ENCODE measurements at regions not wholly inside any gene's neighbourhood (a gene's known extent, or its start where the extent isn't known, plus 50 kb on each side); places are given as distances from the start of the nearest gene placed in this dataset.

DNA sequence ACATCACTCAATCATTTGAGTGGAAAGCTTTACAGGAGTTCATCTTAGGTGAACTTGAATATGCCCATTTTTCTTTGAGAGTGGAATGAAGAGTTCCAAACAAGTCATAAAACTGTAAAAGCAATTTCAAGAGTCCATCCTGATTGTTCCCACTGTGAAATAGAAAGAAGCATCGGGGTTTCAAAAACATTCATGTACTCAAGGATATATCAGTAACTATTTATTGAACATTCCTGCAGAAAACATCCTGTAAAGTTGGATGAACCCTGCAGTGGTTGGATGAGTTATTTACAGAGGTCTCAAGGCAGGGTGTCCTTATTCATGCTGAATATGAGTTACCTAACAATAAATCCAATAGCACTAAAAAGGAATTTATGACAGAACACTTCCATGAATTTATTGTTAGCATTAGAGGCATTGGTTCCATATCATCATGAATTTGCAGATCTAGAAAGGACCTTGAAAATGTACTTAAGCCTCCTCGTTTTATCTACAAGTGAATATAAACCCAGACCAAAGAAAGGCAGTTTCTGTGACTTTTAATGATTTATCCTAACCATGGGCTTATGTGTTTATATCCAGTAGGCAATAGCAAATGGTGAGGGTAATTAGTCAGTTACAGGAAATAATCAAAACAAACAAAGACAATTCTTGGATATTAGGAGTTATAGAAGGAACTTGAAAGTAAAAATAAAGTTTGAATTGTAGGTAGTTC, 361.9 kb upstream of the KCNMB2 start:
- TF ChIP-seq, protein P1, sequence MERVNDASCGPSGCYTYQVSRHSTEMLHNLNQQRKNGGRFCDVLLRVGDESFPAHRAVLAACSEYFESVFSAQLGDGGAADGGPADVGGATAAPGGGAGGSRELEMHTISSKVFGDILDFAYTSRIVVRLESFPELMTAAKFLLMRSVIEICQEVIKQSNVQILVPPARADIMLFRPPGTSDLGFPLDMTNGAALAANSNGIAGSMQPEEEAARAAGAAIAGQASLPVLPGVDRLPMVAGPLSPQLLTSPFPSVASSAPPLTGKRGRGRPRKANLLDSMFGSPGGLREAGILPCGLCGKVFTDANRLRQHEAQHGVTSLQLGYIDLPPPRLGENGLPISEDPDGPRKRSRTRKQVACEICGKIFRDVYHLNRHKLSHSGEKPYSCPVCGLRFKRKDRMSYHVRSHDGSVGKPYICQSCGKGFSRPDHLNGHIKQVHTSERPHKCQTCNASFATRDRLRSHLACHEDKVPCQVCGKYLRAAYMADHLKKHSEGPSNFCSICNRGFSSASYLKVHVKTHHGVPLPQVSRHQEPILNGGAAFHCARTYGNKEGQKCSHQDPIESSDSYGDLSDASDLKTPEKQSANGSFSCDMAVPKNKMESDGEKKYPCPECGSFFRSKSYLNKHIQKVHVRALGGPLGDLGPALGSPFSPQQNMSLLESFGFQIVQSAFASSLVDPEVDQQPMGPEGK (CRISPR knock-in tag; IDR thresholded peaks at IDR 0.05; ENCODE audit: borderline replicate concordance), result no peak
- TF ChIP-seq, protein P2, sequence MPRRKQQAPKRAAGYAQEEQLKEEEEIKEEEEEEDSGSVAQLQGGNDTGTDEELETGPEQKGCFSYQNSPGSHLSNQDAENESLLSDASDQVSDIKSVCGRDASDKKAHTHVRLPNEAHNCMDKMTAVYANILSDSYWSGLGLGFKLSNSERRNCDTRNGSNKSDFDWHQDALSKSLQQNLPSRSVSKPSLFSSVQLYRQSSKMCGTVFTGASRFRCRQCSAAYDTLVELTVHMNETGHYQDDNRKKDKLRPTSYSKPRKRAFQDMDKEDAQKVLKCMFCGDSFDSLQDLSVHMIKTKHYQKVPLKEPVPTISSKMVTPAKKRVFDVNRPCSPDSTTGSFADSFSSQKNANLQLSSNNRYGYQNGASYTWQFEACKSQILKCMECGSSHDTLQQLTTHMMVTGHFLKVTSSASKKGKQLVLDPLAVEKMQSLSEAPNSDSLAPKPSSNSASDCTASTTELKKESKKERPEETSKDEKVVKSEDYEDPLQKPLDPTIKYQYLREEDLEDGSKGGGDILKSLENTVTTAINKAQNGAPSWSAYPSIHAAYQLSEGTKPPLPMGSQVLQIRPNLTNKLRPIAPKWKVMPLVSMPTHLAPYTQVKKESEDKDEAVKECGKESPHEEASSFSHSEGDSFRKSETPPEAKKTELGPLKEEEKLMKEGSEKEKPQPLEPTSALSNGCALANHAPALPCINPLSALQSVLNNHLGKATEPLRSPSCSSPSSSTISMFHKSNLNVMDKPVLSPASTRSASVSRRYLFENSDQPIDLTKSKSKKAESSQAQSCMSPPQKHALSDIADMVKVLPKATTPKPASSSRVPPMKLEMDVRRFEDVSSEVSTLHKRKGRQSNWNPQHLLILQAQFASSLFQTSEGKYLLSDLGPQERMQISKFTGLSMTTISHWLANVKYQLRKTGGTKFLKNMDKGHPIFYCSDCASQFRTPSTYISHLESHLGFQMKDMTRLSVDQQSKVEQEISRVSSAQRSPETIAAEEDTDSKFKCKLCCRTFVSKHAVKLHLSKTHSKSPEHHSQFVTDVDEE (CRISPR knock-in tag; IDR thresholded peaks at IDR 0.05), result no peak
- TF ChIP-seq ISL1 (CRISPR knock-in tag; IDR thresholded peaks at IDR 0.05), result no peak
- no peak for TF ChIP-seq PPARA (CRISPR knock-in tag; IDR thresholded peaks at IDR 0.05; ENCODE audit: borderline replicate concordance)
- TF ChIP-seq, protein P3, sequence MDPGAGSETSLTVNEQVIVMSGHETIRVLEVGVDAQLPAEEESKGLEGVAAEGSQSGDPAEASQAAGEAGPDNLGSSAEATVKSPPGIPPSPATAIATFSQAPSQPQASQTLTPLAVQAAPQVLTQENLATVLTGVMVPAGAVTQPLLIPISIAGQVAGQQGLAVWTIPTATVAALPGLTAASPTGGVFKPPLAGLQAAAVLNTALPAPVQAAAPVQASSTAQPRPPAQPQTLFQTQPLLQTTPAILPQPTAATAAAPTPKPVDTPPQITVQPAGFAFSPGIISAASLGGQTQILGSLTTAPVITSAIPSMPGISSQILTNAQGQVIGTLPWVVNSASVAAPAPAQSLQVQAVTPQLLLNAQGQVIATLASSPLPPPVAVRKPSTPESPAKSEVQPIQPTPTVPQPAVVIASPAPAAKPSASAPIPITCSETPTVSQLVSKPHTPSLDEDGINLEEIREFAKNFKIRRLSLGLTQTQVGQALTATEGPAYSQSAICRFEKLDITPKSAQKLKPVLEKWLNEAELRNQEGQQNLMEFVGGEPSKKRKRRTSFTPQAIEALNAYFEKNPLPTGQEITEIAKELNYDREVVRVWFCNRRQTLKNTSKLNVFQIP (CRISPR knock-in tag; IDR thresholded peaks at IDR 0.05; ENCODE audit: borderline replicate concordance, low read depth), result no peak
- no peak for TF ChIP-seq ARNTL (CRISPR knock-in tag; IDR thresholded peaks at IDR 0.05; ENCODE audit: borderline replicate concordance, low read depth)
- TF ChIP-seq RARB (CRISPR knock-in tag; IDR thresholded peaks at IDR 0.05), result no peak
- TF ChIP-seq, protein P4, sequence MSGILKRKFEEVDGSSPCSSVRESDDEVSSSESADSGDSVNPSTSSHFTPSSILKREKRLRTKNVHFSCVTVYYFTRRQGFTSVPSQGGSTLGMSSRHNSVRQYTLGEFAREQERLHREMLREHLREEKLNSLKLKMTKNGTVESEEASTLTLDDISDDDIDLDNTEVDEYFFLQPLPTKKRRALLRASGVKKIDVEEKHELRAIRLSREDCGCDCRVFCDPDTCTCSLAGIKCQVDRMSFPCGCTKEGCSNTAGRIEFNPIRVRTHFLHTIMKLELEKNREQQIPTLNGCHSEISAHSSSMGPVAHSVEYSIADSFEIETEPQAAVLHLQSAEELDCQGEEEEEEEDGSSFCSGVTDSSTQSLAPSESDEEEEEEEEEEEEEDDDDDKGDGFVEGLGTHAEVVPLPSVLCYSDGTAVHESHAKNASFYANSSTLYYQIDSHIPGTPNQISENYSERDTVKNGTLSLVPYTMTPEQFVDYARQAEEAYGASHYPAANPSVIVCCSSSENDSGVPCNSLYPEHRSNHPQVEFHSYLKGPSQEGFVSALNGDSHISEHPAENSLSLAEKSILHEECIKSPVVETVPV (CRISPR knock-in tag; IDR thresholded peaks at IDR 0.05), result no peak
- TF ChIP-seq ZFP3 (CRISPR knock-in tag; IDR thresholded peaks at IDR 0.05), result no peak
- TF ChIP-seq ZNF8 (CRISPR knock-in tag; IDR thresholded peaks at IDR 0.05), result no peak
- TF ChIP-seq BACH2 (CRISPR knock-in tag; IDR thresholded peaks at IDR 0.05; ENCODE audit: borderline replicate concordance), result no peak
- no peak for TF ChIP-seq CSDC2 (CRISPR knock-in tag; IDR thresholded peaks at IDR 0.05)
- TF ChIP-seq ZC3H10 (CRISPR knock-in tag; IDR thresholded peaks at IDR 0.05), result no peak

All from SK-N-SH treated with all-trans-retinoic acid at 6 μM for 48 hours (cell line).